Adrenal gland (tissue), 5 donors: ENCODE measurements at regions not wholly inside any gene's neighbourhood (a gene's known extent, or its start where the extent isn't known, plus 50 kb on each side); places are given as distances from the start of the nearest gene placed in this dataset.

ENCODE experiments used
- POLR2A ChIP-seq, 2 donors: fragments of 450-650 bp; IDR thresholded peaks; one replicate each; pipeline ENCODE4 v1.6.1; 2017; ENCODE audit warnings: antibody characterized with exemption in 2 of 2, mild to moderate bottlenecking in 2 of 2, moderate library complexity in 1 of 2
- TF ChIP-seq, protein P1 (sequence below), 6 experiments: fragments of 450-650 bp in 4 of 6; fragments of 200-600 bp in 2 of 6; sonication (generic) in 1 of 6; IDR thresholded peaks; 1 replicate in 5 of 6; 2 replicates in 1 of 6; pipeline versions ENCODE4 v1.5.1 to v1.8.0; 2016 to 2021; ENCODE audit warnings: antibody characterized with exemption in 6 of 6, mild to moderate bottlenecking in 2 of 6, moderate library complexity in 1 of 6
- donor health status: DM: no; HTN: no; CAD: no.

DNA sequence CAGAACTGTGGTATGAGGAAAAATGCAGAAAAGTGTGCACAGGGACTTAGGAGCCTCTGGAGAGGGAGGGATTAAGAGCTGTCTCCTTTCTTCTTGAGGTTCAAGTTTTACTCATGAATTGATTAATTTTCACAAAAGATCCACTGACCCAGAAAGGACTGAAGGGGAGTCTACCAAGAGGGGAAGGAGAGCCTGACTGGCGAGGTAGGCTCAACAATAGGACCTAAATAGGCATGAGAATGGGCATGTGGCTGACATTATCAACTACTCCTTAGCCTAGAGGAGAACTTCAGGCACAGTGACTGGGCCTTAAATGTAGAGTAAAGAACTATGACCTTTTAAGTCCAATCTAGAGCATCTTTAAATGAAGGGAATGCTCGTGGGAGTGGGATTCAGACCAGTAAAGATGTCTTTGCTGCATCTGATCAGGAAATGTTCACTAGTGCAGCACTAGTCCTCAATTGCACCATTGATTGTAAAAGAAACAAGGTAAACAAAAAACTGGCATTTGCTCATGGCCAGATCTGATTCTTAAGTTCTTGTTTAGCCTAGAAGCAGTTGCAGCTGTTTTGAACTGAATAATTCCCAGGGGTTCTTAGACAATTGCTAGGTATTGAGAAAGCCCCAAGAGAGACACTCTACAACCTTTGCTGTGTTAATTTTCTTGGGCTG is 135.6 kb downstream of the RAB38 start:
- TF ChIP-seq, protein P1, sequence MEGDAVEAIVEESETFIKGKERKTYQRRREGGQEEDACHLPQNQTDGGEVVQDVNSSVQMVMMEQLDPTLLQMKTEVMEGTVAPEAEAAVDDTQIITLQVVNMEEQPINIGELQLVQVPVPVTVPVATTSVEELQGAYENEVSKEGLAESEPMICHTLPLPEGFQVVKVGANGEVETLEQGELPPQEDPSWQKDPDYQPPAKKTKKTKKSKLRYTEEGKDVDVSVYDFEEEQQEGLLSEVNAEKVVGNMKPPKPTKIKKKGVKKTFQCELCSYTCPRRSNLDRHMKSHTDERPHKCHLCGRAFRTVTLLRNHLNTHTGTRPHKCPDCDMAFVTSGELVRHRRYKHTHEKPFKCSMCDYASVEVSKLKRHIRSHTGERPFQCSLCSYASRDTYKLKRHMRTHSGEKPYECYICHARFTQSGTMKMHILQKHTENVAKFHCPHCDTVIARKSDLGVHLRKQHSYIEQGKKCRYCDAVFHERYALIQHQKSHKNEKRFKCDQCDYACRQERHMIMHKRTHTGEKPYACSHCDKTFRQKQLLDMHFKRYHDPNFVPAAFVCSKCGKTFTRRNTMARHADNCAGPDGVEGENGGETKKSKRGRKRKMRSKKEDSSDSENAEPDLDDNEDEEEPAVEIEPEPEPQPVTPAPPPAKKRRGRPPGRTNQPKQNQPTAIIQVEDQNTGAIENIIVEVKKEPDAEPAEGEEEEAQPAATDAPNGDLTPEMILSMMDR (IDR thresholded peaks at IDR 0.05), result no peak
- TF ChIP-seq POLR2A (IDR thresholded peaks at IDR 0.05), result no peak
